HepG2 (cell line): ENCODE measurements at regions not wholly inside any gene's neighbourhood (a gene's known extent, or its start where the extent isn't known, plus 50 kb on each side); places are given as distances from the start of the nearest gene placed in this dataset.

Experiments used
- ATAC-seq: fragments of 200-7000 bp; cut with Tn5 transposase; 3 replicates; pipeline ENCODE4 v1.9.1; 2020; ENCODE audit warnings: mild to moderate bottlenecking, moderate library complexity
- BruUV-seq: library from RNA; stranded (reverse); fragments of 400-500 nt; replicated peaks from 2 replicates; lab custom pipeline; 2021; lab: Mats Ljungman, UMichigan
- CTCF ChIA-PET: fragments of 300-600 bp; formaldehyde crosslinking; extraction: SDS; loops from one replicate; lab custom pipeline; 2021; ENCODE audit warnings: low total read pairs, inconsistent platforms, low intra/inter-chr PET ratio; lab: Yijun Ruan, JAX
- POLR2A ChIA-PET: fragments of 350-600 bp; sonication (Branson Sonifier 250); formaldehyde crosslinking; loops from one replicate; lab custom pipeline; 2020; ENCODE audit warnings: antibody characterized with exemption, inconsistent platforms; lab: Yijun Ruan, JAX
- DNase-seq: peaks from one replicate; pipeline ENCODE4 v3.0.0-alpha.2; 2015; ENCODE audit warnings: low spot score
- FAIRE-seq: peaks from 3 replicates; lab custom pipeline; 2011; peaks lifted over from hg19 to GRCh38; lab: Jason Lieb, UNC
- H2AFZ ChIP-seq: one replicate; pipeline ENCODE4 v1.6.1; 2011; ENCODE audit warnings: low read length, inconsistent platforms
- H3K27ac ChIP-seq: fragments of 300-600 bp; 3 replicates; pipeline ENCODE4 v1.8.0; 2011; ENCODE audit warnings: mixed run types, mild to moderate bottlenecking, mixed read lengths, low read length, inconsistent platforms; ENCODE audit not compliant: insufficient read depth; ENCODE audit errors: extremely low read length
- H3K27me3 ChIP-seq, 2 experiments: fragments of 200-600 bp in 1 of 2; 2 replicates in 1 of 2; 3 replicates in 1 of 2; pipeline versions ENCODE4 v1.6.0 to v1.8.0; 2011; ENCODE audit warnings: low read length in 2 of 2, mild to moderate bottlenecking in 2 of 2, moderate library complexity in 2 of 2, inconsistent platforms in 1 of 2; ENCODE audit not compliant: insufficient read depth in 2 of 2, control insufficient read depth in 1 of 2
- H3K36me3 ChIP-seq, 2 experiments: fragments of 200-600 bp in 1 of 2; replicated peaks in 1 of 2; 2 replicates in 1 of 2; 3 replicates in 1 of 2; pipeline versions ENCODE4 v1.5.1 to v1.8.0; 2011; ENCODE audit warnings: low read length in 2 of 2, inconsistent platforms in 1 of 2; ENCODE audit not compliant: insufficient read depth in 2 of 2, control insufficient read depth in 1 of 2
- H3K4me1 ChIP-seq: 2 replicates; pipeline ENCODE4 v1.5.1; 2012; ENCODE audit warnings: low read length, inconsistent platforms; ENCODE audit not compliant: insufficient read depth
- H3K4me2 ChIP-seq: 2 replicates; pipeline ENCODE4 v1.6.0; 2011; ENCODE audit warnings: low read depth, low read length, inconsistent platforms
- H3K4me3 ChIP-seq, 3 experiments: fragments of 200-600 bp in 1 of 3; sonication (generic), shearing (Covaris generic) in 1 of 3; replicated peaks in 1 of 3; 2 replicates each; pipeline ENCODE4 v1.5.1; 2011 to 2016; ENCODE audit warnings: low read length in 3 of 3, inconsistent platforms in 2 of 3, low read depth in 2 of 3, mild to moderate bottlenecking in 2 of 3, control low read depth in 1 of 3, mixed read lengths in 1 of 3; ENCODE audit not compliant: insufficient read depth in 1 of 3
- H3K79me2 ChIP-seq: one replicate; pipeline ENCODE4 v1.6.1; 2011; ENCODE audit warnings: low read length, inconsistent platforms; ENCODE audit not compliant: insufficient read depth
- H3K9ac ChIP-seq: 2 replicates; pipeline ENCODE4 v1.6.0; 2011; ENCODE audit warnings: mild to moderate bottlenecking, low read depth, low read length, inconsistent platforms; ENCODE audit not compliant: insufficient read depth
- H3K9me3 ChIP-seq: 2 replicates; pipeline ENCODE4 v1.5.1; 2012; ENCODE audit warnings: mild to moderate bottlenecking, low read length
- H4K20me1 ChIP-seq: 2 replicates; pipeline ENCODE4 v1.6.0; 2011; ENCODE audit warnings: inconsistent platforms, mild to moderate bottlenecking, low read length, moderate library complexity; ENCODE audit not compliant: insufficient read depth
- CAMTA2 ChIP-seq: sonication (generic); formaldehyde crosslinking; IDR thresholded peaks from 2 replicates; pipeline ENCODE4 v1.4.0; 2020; ENCODE audit warnings: mild to moderate bottlenecking, missing genetic modification reagents, borderline replicate concordance
- DMTF1 ChIP-seq: sonication (generic); formaldehyde crosslinking; IDR thresholded peaks from 2 replicates; pipeline ENCODE4 v1.4.0; 2020; ENCODE audit warnings: mild to moderate bottlenecking, missing genetic modification reagents
- FOXA3 ChIP-seq: IDR thresholded peaks from 2 replicates; pipeline ENCODE4 v1.6.1; 2016; ENCODE audit warnings: missing genetic modification reagents, missing compliant biosample characterization
- HNRNPUL1 ChIP-seq: fragments of 200-400 bp; formaldehyde crosslinking; IDR thresholded peaks from 2 replicates; pipeline ENCODE4 v1.6.1; 2017; ENCODE audit warnings: low read depth, mild to moderate bottlenecking, low read length, moderate library complexity
- KLF9 ChIP-seq: IDR thresholded peaks from 2 replicates; pipeline ENCODE4 v1.6.1; 2016; ENCODE audit warnings: low read depth
- MYC ChIP-seq: sonication (generic); formaldehyde crosslinking; IDR thresholded peaks from 2 replicates; pipeline ENCODE4 v1.9.0; 2021; ENCODE audit warnings: missing genetic modification reagents, borderline replicate concordance
- PCBP1 ChIP-seq: fragments of 200-400 bp; formaldehyde crosslinking; IDR thresholded peaks from 2 replicates; pipeline ENCODE4 v1.6.1; 2017; ENCODE audit warnings: mild to moderate bottlenecking, low read depth, low read length, borderline replicate concordance
- PHF5A ChIP-seq: IDR thresholded peaks from one replicate; pipeline ENCODE4 v1.6.1; 2018; ENCODE audit warnings: low read depth, missing genetic modification reagents; ENCODE audit not compliant: unreplicated experiment
- TBX2 ChIP-seq: sonication (generic); formaldehyde crosslinking; IDR thresholded peaks from 2 replicates; pipeline ENCODE4 v1.5.0; 2020; ENCODE audit warnings: missing genetic modification reagents, mild to moderate bottlenecking, borderline replicate concordance
- ZNF10 ChIP-seq: sonication (generic); formaldehyde crosslinking; IDR thresholded peaks from 2 replicates; pipeline ENCODE4 v1.4.0; 2020; ENCODE audit warnings: mild to moderate bottlenecking, low read depth, missing genetic modification reagents, borderline replicate concordance
- ZNF224 ChIP-seq: sonication (generic); formaldehyde crosslinking; IDR thresholded peaks from 2 replicates; pipeline ENCODE4 v1.5.0; 2020; ENCODE audit warnings: mild to moderate bottlenecking, missing genetic modification reagents
- ZNF451 ChIP-seq: sonication (generic); formaldehyde crosslinking; IDR thresholded peaks from 2 replicates; pipeline ENCODE4 v1.5.0; 2020; ENCODE audit warnings: mild to moderate bottlenecking, missing genetic modification reagents
- ZNF619 ChIP-seq: sonication (generic); formaldehyde crosslinking; IDR thresholded peaks from 2 replicates; pipeline ENCODE4 v1.4.0; 2020; ENCODE audit warnings: mild to moderate bottlenecking, missing genetic modification reagents
- ZNF720 ChIP-seq: sonication (generic); formaldehyde crosslinking; IDR thresholded peaks from 2 replicates; pipeline ENCODE4 v1.4.0; 2020; ENCODE audit warnings: missing genetic modification reagents
- ZNF772 ChIP-seq: sonication (generic); formaldehyde crosslinking; IDR thresholded peaks from 2 replicates; pipeline ENCODE4 v1.5.0; 2020; ENCODE audit warnings: mild to moderate bottlenecking, missing genetic modification reagents
- WGBS: methylation state at CpG from one replicate; pipeline ENCODE4 v1.1.6; 2017; ENCODE audit warnings: low lambda C conversion rate; 5-methylcytosine and 5-hydroxymethylcytosine counted together
- in situ Hi-C: cut with HindIII; loops from 2 replicates; pipeline ENCODE4 v1.10.0; 2017; ENCODE audit warnings: low pct_unique_long_range_greater_than_20kb; ENCODE audit not compliant: extremely low pct_ligation_motif_present
- intact Hi-C: fragments of 100-400 bp; cut with micrococcal nuclease; formaldehyde crosslinking; loops from one replicate; pipeline ENCODE4 v1.10.0; 2022; ENCODE audit not compliant: unreplicated experiment
- TF ChIP-seq, protein P1 (sequence below): sonication (generic); formaldehyde crosslinking; IDR thresholded peaks from 2 replicates; pipeline ENCODE4 v1.4.0; 2020; ENCODE audit warnings: missing genetic modification reagents; ENCODE audit errors: not compliant biosample characterization
- TF ChIP-seq, protein P2 (sequence below): sonication (generic); formaldehyde crosslinking; IDR thresholded peaks from 2 replicates; pipeline ENCODE4 v1.8.0; 2022; ENCODE audit warnings: mild to moderate bottlenecking, missing genetic modification reagents, moderate library complexity
- TF ChIP-seq, protein P3 (sequence below): sonication (generic); formaldehyde crosslinking; IDR thresholded peaks from 2 replicates; pipeline ENCODE4 v1.4.0; 2020; ENCODE audit warnings: missing genetic modification reagents

- FAIRE-seq (no peak), DNase-seq (no peak)
- TF ChIP-seq ZNF224 (CRISPR knock-in tag) (no peak), ZNF451 (CRISPR knock-in tag) (no peak), PHF5A (CRISPR knock-in tag) (no peak), FOXA3 (CRISPR knock-in tag) (no peak), ZNF10 (CRISPR knock-in tag) (no peak), TBX2 (CRISPR knock-in tag) (no peak), PCBP1 (no peak), ZNF619 (CRISPR knock-in tag) (no peak), CAMTA2 (CRISPR knock-in tag) (no peak), ZNF720 (CRISPR knock-in tag) (no peak), MYC (CRISPR knock-in tag) (no peak), DMTF1 (CRISPR knock-in tag) (no peak), ZNF772 (CRISPR knock-in tag) (no peak), HNRNPUL1 (no peak), KLF9 (CRISPR knock-in tag) (no peak)
- TF ChIP-seq, protein P1, sequence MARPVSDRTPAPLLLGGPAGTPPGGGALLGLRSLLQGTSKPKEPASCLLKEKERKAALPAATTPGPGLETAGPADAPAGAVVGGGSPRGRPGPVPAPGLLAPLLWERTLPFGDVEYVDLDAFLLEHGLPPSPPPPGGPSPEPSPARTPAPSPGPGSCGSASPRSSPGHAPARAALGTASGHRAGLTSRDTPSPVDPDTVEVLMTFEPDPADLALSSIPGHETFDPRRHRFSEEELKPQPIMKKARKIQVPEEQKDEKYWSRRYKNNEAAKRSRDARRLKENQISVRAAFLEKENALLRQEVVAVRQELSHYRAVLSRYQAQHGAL: no peak
- TF ChIP-seq, protein P2, sequence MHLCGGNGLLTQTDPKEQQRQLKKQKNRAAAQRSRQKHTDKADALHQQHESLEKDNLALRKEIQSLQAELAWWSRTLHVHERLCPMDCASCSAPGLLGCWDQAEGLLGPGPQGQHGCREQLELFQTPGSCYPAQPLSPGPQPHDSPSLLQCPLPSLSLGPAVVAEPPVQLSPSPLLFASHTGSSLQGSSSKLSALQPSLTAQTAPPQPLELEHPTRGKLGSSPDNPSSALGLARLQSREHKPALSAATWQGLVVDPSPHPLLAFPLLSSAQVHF (CRISPR knock-in tag): no peak
- TF ChIP-seq, protein P3, sequence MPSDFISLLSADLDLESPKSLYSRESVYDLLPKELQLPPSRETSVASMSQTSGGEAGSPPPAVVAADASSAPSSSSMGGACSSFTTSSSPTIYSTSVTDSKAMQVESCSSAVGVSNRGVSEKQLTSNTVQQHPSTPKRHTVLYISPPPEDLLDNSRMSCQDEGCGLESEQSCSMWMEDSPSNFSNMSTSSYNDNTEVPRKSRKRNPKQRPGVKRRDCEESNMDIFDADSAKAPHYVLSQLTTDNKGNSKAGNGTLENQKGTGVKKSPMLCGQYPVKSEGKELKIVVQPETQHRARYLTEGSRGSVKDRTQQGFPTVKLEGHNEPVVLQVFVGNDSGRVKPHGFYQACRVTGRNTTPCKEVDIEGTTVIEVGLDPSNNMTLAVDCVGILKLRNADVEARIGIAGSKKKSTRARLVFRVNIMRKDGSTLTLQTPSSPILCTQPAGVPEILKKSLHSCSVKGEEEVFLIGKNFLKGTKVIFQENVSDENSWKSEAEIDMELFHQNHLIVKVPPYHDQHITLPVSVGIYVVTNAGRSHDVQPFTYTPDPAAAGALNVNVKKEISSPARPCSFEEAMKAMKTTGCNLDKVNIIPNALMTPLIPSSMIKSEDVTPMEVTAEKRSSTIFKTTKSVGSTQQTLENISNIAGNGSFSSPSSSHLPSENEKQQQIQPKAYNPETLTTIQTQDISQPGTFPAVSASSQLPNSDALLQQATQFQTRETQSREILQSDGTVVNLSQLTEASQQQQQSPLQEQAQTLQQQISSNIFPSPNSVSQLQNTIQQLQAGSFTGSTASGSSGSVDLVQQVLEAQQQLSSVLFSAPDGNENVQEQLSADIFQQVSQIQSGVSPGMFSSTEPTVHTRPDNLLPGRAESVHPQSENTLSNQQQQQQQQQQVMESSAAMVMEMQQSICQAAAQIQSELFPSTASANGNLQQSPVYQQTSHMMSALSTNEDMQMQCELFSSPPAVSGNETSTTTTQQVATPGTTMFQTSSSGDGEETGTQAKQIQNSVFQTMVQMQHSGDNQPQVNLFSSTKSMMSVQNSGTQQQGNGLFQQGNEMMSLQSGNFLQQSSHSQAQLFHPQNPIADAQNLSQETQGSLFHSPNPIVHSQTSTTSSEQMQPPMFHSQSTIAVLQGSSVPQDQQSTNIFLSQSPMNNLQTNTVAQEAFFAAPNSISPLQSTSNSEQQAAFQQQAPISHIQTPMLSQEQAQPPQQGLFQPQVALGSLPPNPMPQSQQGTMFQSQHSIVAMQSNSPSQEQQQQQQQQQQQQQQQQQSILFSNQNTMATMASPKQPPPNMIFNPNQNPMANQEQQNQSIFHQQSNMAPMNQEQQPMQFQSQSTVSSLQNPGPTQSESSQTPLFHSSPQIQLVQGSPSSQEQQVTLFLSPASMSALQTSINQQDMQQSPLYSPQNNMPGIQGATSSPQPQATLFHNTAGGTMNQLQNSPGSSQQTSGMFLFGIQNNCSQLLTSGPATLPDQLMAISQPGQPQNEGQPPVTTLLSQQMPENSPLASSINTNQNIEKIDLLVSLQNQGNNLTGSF: no peak
- TF ChIP-seq, all 625 proteins: peak for 0
- intact Hi-C loops (no loop called here), in situ Hi-C loops (no loop called here)
- POLR2A ChIA-PET: no interaction called here
- Histone ChIP-seq H3K36me3 (no peaks in the 10 kb centered on the region), H2AFZ (no peak overlapping the region), H3K27me3 (no peaks in the 10 kb centered on the region), H3K4me3 (no peak overlapping the region), H3K9ac (no peak overlapping the region), H3K79me2 (no peaks in the 10 kb centered on the region), H3K27ac (no peak overlapping the region), H4K20me1 (no peaks in the 10 kb centered on the region), H3K4me2 (no peak overlapping the region), H3K4me1 (no peaks in the 10 kb centered on the region), H3K9me3 (peaks cover 20% of the 10 kb centered on the region)
- BruUV-seq: no TSS peak
- CTCF ChIA-PET: no interaction called here
- ATAC-seq: no peak
- 62% methylated on average over 2 of the region's 2 CpGs for WGBS
Measured at GRCh38 chr14:88130057-88130432, 125.1 kb downstream of the GPR65 start.
